Iris pigment epithelial cell (primary cell): ENCODE measurements at regions not wholly inside any gene's neighbourhood (a gene's known extent, or its start where the extent isn't known, plus 50 kb on each side); places are given as distances from the start of the nearest gene placed in this dataset.
"Not testable (repeated sequence)": the region's sequence is repeated elsewhere in the genome, so short reads cannot be mapped to it uniquely, and the experiment has no call there.

ENCODE experiments used
- DNase-seq: peaks from one replicate; pipeline ENCODE4 v3.0.0-alpha.2; 2011; ENCODE audit warnings: low read depth

DNA sequence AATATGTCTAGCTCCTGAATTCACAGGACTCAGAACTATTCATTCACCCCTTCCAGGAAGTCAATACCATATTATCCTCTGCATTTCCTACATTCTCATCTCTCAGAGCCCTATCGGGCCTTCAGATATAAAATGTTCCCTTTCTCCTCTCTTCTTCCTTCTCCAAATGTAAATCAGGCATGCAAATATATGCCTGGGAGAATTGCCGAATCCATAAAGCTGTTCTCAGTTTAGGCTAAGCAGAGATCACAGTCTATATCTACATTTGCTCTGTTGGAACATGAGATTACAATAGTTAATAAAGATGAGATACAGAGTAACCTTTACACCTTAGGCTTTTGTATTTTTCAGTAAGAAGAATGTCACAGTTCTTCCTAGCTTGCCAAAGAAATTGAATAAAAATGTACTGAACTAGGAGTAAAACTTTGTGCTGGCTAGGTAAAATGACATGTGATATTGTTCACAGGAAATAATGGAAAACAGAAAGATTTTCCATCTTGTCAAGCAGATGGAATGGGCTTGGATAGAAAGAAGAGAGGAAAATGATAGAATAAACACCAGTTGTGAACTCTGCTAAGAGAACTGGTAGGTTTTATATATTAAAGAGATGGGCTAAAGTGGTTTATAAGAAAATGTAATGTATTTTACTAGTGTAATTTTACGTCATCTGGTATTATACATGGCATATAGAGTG is 161.5 kb downstream of the NRIP1 start:
- DNase-seq = no peak

DNA sequence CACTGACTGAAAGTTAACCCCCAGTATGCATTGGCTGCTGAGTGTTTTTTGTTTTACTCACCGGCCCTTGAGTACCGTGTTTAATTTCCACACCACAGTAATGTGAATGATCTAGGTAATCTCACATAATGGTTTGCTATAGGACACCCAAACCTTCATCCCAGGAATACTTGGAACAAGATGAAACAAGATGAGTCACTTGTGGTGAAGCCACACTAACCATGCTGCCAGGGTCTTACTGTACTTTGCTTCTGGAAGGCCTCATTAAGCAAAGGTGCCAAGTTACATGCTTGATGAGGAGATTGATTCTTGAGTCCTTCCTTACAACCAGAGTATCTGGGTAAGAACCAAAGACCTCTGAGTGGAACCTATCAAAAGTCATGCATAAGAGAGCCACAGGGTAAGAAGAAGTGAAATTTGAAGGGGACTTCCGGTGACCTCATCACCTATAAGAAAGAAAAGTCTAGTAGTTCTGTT is 163.3 kb downstream of the NRIP1 start:
- DNase-seq = peak; percentile 90

DNA sequence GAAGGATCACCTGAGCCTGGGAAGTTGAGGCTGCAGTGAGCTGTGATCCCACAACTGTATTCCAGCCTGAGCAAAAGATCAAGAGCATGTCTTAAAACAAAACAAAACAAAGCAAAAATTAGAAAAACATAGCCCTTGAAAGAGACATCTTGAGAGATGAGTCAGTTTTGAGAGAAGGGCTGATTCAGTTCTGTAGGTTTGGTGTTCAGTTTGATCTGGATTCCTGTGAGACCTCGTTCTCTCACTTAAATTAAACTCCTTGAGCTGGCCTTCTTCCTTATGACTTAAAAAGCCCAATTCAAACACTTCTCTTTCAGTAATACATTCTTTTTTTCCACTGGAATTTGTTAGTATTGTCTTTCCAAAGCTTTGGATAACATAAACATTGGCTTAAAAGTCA is 164.2 kb downstream of the NRIP1 start:
- peak; percentile 70 for DNase-seq

DNA sequence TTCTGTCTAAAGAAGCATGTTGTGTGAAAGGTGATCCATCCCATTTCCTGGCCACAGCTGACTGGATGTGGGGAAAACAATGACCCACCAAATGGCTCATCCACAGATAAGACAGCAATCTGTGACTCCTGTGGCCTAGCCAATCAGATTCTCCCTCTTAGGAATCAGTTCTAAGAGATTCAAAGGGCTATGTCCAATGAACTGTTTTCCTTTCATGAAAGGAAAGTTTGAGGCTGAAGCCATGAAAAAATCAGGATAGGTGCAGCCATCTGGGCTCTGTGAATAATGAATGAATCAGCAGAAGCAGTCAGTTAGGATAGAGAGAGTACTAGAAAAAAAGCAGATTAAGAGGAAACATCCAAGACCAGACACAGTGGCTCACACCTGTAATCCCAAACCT is 164.7 kb downstream of the NRIP1 start:
- peak; percentile 65 for DNase-seq

DNA sequence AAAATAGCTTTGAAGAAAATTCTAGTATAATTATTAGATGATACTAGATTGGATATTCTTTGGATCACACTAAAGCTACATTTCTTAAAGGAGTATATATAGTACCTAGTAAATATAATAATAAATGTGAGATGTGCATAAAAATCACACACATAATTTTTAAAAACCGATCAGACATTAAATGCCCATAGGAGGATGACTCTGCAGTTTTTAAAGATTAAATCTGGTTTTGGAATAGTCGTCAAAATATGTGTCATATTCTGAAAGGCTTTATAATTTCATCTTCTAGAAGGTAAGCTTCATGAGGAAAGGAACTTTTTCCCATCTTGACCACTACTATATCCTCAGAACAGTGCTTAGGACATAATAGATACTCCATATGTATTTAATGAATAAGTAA is 169.0 kb downstream of the NRIP1 start:
- DNase-seq = no peak

- no peak for DNase-seq
Observed at GRCh38 chr21:14890141-14890540, 174.7 kb downstream of the NRIP1 start.

GRCh38 chr21:14889080-14889810 is 175.6 kb downstream of the NRIP1 start:
- peak; percentile 95 for DNase-seq

GRCh38 chr21:14888202-14888601 is 176.6 kb downstream of the NRIP1 start:
- no peak for DNase-seq

GRCh38 chr21:14886001-14886400 is 178.8 kb downstream of the NRIP1 start:
- no peak for DNase-seq

DNA sequence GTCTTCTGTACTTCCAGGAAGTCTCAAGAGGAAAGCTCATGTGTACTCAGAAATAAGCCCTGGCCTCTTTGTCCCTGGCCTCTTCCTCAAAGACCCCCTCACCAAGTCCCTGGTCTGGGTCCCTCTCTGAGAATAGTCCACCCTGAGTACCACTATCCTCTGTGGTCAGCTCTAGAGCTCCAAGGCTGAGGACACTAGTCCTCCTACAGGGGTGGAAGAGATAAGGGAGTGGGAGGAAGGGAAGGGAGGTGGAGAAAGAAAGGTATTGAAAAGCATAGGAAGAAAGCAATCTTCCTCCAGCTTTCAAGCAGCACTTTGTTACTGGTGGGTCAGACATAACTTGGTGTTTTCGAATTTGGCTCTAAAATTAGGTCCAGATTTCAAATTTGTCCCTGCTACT is 181.4 kb downstream of the NRIP1 start:
- no peak for DNase-seq

DNA sequence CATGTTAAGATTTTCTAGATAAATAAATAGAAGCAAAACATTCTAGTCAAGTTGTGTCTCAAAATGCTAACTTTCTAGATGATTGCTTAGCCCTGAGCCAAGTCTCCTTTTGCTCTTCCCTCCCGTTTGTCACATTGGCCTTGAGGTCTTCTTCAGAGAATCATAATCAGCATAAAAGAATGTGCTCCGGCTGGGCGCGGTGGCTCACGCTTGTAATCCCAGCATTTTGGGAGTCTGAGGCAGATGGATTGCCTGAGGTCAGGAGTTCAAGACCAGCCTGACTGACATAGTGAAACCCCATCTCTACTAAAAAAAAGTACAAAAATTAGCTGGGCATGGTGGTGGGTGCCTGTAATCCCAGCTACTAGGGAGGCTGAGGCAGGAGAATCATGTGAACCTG is 182.3 kb downstream of the NRIP1 start:
- not testable (repeated sequence) for DNase-seq

- DNase-seq = no peak
Observed at GRCh38 chr21:14881863-14882499, 182.8 kb downstream of the NRIP1 start.

DNA sequence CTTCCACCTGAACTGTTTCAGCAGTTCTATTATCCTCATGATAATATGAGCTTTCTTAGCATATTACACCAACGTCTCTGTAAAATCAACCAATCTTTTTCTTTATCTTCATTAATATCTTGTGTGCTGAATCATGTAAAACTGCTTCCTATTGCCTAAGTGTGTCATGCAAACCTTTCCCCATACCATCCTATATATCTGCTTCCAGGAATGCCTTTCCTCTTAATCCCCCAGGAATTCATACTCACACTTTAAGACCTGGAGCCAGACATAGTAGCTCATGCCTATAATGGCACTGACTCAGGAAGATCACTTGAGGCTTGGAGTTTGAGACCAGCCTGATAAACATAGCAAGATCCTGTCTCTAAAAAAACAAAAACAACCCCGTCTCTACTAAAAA is 183.9 kb downstream of the NRIP1 start:
- DNase-seq = peak; percentile 88

DNA sequence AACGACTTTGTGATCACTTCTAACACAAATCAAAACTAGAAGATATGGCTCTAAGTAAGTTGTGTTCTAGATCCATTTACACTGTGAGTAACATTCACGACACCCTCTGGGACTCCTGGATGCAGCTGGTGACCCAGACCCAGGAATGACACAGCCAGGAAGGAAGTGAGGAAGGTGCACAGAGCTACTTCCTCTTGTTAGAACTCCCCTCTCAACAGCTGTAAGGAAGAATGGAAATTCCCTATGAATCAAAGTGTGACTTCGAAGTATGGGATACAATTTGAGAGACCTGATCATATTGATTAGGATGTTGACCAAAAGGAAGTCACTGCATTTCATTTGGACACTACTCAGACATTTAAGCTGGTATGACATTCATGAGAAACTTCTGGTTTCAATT is 185.3 kb downstream of the NRIP1 start:
- no peak for DNase-seq

GRCh38 chr21:14878971-14879370 is 185.8 kb downstream of the NRIP1 start:
- DNase-seq = peak; percentile 38

GRCh38 chr21:14877581-14878228 is 187.1 kb downstream of the NRIP1 start:
- DNase-seq = peak; percentile 85

GRCh38 chr21:14876524-14876840 is 188.3 kb downstream of the NRIP1 start:
- DNase-seq = no peak

GRCh38 chr21:14875704-14876523 is 188.9 kb downstream of the NRIP1 start:
- DNase-seq = peak; percentile 75

DNA sequence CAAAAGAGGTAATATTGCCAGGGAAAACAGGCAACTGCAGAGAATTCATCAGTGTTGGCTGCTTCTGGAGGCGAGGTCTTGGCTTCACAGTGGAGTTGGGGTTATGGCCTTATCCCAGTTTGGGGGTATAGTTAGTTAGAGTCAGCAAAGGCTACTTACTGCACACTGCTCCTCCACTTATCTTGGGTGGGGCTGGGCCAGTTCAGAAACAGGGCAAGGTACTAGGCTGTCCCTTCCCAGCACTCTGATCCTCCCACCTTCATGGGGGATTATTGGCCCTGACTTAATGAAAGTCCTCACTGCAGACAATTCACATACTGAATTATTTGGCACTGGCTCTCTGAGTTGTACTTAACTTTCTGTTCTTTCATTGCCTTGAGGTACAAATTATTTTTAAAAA is 189.6 kb downstream of the NRIP1 start:
- no peak for DNase-seq

DNA sequence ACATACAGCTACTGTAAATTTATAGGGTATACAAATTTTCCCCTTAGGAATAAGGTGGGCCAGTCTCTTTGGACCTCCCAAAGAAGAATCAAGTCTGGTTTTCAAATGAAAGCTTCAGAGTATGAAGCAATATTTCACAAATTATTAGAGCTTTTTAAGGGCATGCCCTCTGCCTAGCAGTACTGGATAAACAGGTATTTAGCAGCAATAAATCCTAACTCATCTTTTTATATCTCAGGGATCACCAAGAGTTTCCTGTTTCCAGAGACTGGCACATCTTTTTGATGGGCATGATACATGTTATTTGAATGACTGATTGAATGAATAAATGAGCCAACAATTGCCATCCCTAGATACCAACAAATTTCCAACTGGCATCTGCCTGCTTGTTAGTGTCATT is 190.4 kb downstream of the NRIP1 start:
- no peak for DNase-seq

DNA sequence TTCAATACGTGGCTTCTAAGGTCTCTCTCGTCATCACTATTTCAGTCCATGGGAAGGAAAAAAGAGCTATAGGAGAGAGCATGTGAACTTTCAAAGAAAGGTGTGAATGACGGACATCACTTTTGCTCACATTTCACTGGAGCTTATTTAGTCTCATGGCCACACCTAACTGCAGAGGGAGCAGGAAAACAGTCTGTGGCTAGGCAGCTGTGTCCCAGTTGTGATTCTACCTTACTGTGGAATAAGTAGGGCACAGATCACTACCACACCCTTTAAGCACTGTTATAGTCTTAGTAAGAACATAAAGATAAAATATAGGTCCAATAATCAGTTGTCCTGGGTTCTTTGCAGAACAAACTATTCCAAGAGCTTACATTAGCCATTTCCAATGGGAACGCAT is 192.9 kb downstream of the NRIP1 start:
- no peak for DNase-seq

GRCh38 chr21:14870853-14871149 is 194.0 kb downstream of the NRIP1 start:
- no peak for DNase-seq
